Osteocyte (in vitro differentiated cells): ENCODE measurements at regions not wholly inside any gene's neighbourhood (a gene's known extent, or its start where the extent isn't known, plus 50 kb on each side); places are given as distances from the start of the nearest gene placed in this dataset.

ENCODE experiments used
- DNase-seq: peaks from one replicate; pipeline ENCODE4 v3.0.0; 2021; ENCODE audit warnings: mixed read lengths; ENCODE audit not compliant: unreplicated experiment; ENCODE audit errors: extremely low spot score
- H3K27ac Mint-ChIP-seq: one replicate; pipeline ENCODE4 v1.8.0; 2021; ENCODE audit warnings: mild to moderate bottlenecking, mixed read lengths; ENCODE audit not compliant: unreplicated experiment
- H3K27me3 Mint-ChIP-seq: one replicate; pipeline ENCODE4 v1.8.0; 2021; ENCODE audit warnings: mixed read lengths; ENCODE audit not compliant: unreplicated experiment
- H3K36me3 Mint-ChIP-seq: one replicate; pipeline ENCODE4 v1.8.0; 2021; ENCODE audit warnings: mixed read lengths; ENCODE audit not compliant: unreplicated experiment
- H3K4me1 Mint-ChIP-seq: one replicate; pipeline ENCODE4 v1.8.0; 2021; ENCODE audit warnings: mixed read lengths; ENCODE audit not compliant: unreplicated experiment
- H3K4me3 Mint-ChIP-seq: one replicate; pipeline ENCODE4 v1.8.0; 2021; ENCODE audit warnings: mild to moderate bottlenecking, moderate library complexity, mixed read lengths; ENCODE audit not compliant: unreplicated experiment
- H3K9me3 Mint-ChIP-seq: one replicate; pipeline ENCODE4 v1.8.0; 2021; ENCODE audit warnings: mixed read lengths; ENCODE audit not compliant: unreplicated experiment
- TF ChIP-seq, protein P1 (sequence below): fragments of 200-600 bp; sonication (generic); IDR thresholded peaks from 2 replicates; pipeline ENCODE4 v1.5.0; 2021; ENCODE audit warnings: antibody characterized with exemption, mild to moderate bottlenecking, moderate library complexity

GRCh38 chr13:87094646-87095045 is 576.5 kb upstream of the SLITRK5 start:
- Mint-ChIP-seq H3K4me1 (peaks cover 7% of the 10 kb centered on the region), H3K36me3 (no peaks in the 10 kb centered on the region), H3K27me3 (no peaks in the 10 kb centered on the region), H3K27ac (no peak overlapping the region), H3K4me3 (no peak overlapping the region), H3K9me3 (no peaks in the 10 kb centered on the region)
- TF ChIP-seq, protein P1, sequence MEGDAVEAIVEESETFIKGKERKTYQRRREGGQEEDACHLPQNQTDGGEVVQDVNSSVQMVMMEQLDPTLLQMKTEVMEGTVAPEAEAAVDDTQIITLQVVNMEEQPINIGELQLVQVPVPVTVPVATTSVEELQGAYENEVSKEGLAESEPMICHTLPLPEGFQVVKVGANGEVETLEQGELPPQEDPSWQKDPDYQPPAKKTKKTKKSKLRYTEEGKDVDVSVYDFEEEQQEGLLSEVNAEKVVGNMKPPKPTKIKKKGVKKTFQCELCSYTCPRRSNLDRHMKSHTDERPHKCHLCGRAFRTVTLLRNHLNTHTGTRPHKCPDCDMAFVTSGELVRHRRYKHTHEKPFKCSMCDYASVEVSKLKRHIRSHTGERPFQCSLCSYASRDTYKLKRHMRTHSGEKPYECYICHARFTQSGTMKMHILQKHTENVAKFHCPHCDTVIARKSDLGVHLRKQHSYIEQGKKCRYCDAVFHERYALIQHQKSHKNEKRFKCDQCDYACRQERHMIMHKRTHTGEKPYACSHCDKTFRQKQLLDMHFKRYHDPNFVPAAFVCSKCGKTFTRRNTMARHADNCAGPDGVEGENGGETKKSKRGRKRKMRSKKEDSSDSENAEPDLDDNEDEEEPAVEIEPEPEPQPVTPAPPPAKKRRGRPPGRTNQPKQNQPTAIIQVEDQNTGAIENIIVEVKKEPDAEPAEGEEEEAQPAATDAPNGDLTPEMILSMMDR: no peak
- no peak for DNase-seq

DNA sequence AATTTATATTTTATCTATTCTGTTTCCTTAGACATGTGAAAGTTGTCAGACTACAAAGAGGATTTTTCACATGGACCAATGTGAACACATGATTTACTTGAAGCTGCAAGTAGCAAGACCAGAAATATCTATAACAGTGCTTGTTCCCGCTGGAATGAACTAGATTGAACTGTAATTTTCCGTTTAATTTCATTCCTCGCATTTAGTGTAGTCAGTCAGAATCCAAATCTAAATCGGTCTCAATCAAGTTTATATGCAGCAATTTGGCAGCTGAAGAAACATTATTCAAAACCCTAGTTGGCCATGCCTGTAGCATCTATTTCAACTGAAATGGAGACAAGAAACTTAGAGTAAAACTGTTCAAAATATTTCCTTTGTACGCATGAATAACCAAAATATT is 570.7 kb upstream of the SLITRK5 start:
- Mint-ChIP-seq H3K4me1 (no peaks in the 10 kb centered on the region), H3K9me3 (peaks cover 7% of the 10 kb centered on the region), H3K27me3 (no peaks in the 10 kb centered on the region), H3K36me3 (no peaks in the 10 kb centered on the region), H3K4me3 (no peak overlapping the region), H3K27ac (no peak overlapping the region)
- DNase-seq: no peak
- TF ChIP-seq, protein P1: no peak

GRCh38 chr13:87107651-87108050 is 563.5 kb upstream of the SLITRK5 start:
- no peak overlapping the region for H3K4me3 Mint-ChIP-seq
- peaks cover 4% of the 10 kb centered on the region for H3K9me3 Mint-ChIP-seq
- no peaks in the 10 kb centered on the region for H3K36me3 Mint-ChIP-seq
- TF ChIP-seq, protein P1: no peak
- H3K27me3 Mint-ChIP-seq: no peaks in the 10 kb centered on the region
- no peak overlapping the region for H3K27ac Mint-ChIP-seq
- no peak for DNase-seq
- peaks cover 7% of the 10 kb centered on the region for H3K4me1 Mint-ChIP-seq

GRCh38 chr13:87120476-87120875 is 550.7 kb upstream of the SLITRK5 start:
- H3K36me3 Mint-ChIP-seq: no peaks in the 10 kb centered on the region
- H3K27me3 Mint-ChIP-seq: no peaks in the 10 kb centered on the region
- no peak overlapping the region for H3K27ac Mint-ChIP-seq
- peaks cover 22% of the 10 kb centered on the region for H3K4me1 Mint-ChIP-seq
- H3K4me3 Mint-ChIP-seq: no peak overlapping the region
- DNase-seq: no peak
- TF ChIP-seq, protein P1: no peak
- H3K9me3 Mint-ChIP-seq: no peaks in the 10 kb centered on the region

DNA sequence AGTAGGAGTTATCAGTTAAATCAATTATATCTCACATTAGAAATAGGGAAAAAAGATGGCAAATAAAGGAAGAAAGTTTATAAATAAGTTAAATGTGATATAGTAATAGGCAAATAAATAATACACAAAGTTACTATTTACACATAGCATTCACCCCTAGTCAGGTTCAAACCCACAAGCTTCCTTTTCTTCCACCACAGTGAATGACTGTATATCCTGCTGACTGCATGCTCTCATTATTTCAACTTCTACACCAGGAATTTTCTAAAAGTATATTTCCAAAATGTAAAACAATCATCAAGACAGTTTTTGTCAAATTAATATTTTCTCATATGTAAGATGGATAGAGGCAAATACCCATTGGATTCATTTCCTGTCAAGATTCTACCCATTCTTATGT is 548.6 kb upstream of the SLITRK5 start:
- H3K27me3 Mint-ChIP-seq: no peaks in the 10 kb centered on the region

More for the DNA sequence above, 548.6 kb upstream of the SLITRK5 start:
- Mint-ChIP-seq H3K4me1 (peaks cover 22% of the 10 kb centered on the region), H3K9me3 (no peaks in the 10 kb centered on the region), H3K36me3 (no peaks in the 10 kb centered on the region), H3K4me3 (no peak overlapping the region), H3K27ac (peak overlapping the region; percentile 44)
- TF ChIP-seq, protein P1: no peak
- DNase-seq: no peak
